PFSK-1 (cell line): ENCODE measurements at regions not wholly inside any gene's neighbourhood (a gene's known extent, or its start where the extent isn't known, plus 50 kb on each side); places are given as distances from the start of the nearest gene placed in this dataset.

Experiments
- FOXP2 ChIP-seq: optimal IDR thresholded peaks from 2 replicates; pipeline ENCODE3; 2011; ENCODE audit warnings: borderline replicate concordance, control low read depth, inconsistent platforms; ENCODE audit not compliant: insufficient read depth; ENCODE audit errors: extremely low read length, extremely low read depth
- POLR2AphosphoS5 ChIP-seq: IDR thresholded peaks from 2 replicates; pipeline ENCODE4 v1.6.1; 2012; ENCODE audit warnings: low read depth, mild to moderate bottlenecking, control low read depth, low read length, moderate library complexity
- SIN3A ChIP-seq: IDR thresholded peaks from 2 replicates; pipeline ENCODE4 v1.6.1; 2012; ENCODE audit warnings: mild to moderate bottlenecking, low read length, moderate library complexity, borderline replicate concordance; ENCODE audit not compliant: insufficient read depth
- TAF1 ChIP-seq: IDR thresholded peaks from 2 replicates; pipeline ENCODE4 v1.6.1; 2012; ENCODE audit warnings: low read length, control low read depth, borderline replicate concordance; ENCODE audit not compliant: insufficient read depth
- TF ChIP-seq, protein P1 (sequence below), 2 experiments: IDR thresholded peaks; 2 replicates each; pipeline versions ENCODE4 v1.6.1 to v1.8.0; 2011 to 2012; ENCODE audit warnings: low read depth in 2 of 2, low read length in 2 of 2, control low read depth in 1 of 2, inconsistent platforms in 1 of 2, mild to moderate bottlenecking in 1 of 2, moderate library complexity in 1 of 2; ENCODE audit not compliant: insufficient read depth in 1 of 2

GRCh38 chr21:28683982-28684752 is 308.5 kb downstream of the LTN1 start:
- no peak for TF ChIP-seq FOXP2
- TF ChIP-seq, protein P1, sequence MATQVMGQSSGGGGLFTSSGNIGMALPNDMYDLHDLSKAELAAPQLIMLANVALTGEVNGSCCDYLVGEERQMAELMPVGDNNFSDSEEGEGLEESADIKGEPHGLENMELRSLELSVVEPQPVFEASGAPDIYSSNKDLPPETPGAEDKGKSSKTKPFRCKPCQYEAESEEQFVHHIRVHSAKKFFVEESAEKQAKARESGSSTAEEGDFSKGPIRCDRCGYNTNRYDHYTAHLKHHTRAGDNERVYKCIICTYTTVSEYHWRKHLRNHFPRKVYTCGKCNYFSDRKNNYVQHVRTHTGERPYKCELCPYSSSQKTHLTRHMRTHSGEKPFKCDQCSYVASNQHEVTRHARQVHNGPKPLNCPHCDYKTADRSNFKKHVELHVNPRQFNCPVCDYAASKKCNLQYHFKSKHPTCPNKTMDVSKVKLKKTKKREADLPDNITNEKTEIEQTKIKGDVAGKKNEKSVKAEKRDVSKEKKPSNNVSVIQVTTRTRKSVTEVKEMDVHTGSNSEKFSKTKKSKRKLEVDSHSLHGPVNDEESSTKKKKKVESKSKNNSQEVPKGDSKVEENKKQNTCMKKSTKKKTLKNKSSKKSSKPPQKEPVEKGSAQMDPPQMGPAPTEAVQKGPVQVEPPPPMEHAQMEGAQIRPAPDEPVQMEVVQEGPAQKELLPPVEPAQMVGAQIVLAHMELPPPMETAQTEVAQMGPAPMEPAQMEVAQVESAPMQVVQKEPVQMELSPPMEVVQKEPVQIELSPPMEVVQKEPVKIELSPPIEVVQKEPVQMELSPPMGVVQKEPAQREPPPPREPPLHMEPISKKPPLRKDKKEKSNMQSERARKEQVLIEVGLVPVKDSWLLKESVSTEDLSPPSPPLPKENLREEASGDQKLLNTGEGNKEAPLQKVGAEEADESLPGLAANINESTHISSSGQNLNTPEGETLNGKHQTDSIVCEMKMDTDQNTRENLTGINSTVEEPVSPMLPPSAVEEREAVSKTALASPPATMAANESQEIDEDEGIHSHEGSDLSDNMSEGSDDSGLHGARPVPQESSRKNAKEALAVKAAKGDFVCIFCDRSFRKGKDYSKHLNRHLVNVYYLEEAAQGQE (IDR thresholded peaks at IDR 0.05; ENCODE audit: insufficient read depth in 1 of 2, low read depth in 2 of 2, low read length in 2 of 2): no peak
- no peak for TF ChIP-seq SIN3A
- no peak for TF ChIP-seq TAF1
- no peak for TF ChIP-seq POLR2AphosphoS5

- TF ChIP-seq, protein P1 (IDR thresholded peaks at IDR 0.05; ENCODE audit: insufficient read depth in 1 of 2, low read depth in 2 of 2, low read length in 2 of 2): no peak
- TF ChIP-seq FOXP2: no peak
These were observed 317.2 kb downstream of the LTN1 start for GRCh38 chr21:28675331-28676041.

DNA sequence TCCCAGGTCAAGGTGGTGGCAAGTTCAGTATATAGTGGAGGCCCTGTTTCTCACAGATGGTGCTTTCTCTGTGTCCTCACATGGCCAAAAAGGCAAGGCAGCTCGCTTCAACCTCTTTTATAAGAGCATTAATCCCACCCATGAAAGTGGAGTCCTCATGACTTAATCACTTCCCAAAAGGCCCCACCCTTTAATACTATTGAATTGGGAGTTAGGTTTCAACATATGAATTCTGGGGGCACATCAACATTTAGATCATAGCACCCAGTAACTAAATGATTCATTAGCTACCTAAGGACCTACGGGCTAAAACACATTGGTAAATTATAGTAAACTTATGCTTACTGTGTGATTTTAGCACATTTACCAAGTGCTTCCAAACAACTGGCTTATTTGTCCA is 317.9 kb downstream of the LTN1 start:
- TF ChIP-seq TAF1 (no peak), POLR2AphosphoS5 (no peak), SIN3A (no peak), FOXP2 (no peak)
- TF ChIP-seq, protein P1 (IDR thresholded peaks at IDR 0.05; ENCODE audit: insufficient read depth in 1 of 2, low read depth in 2 of 2, low read length in 2 of 2): no peak

- TF ChIP-seq POLR2AphosphoS5: no peak
- TF ChIP-seq, protein P1 (IDR thresholded peaks at IDR 0.05; ENCODE audit: insufficient read depth in 1 of 2, low read depth in 2 of 2, low read length in 2 of 2): no peak
- TF ChIP-seq FOXP2: no peak
- no peak for TF ChIP-seq SIN3A
- no peak for TF ChIP-seq TAF1
These were observed 321.0 kb downstream of the LTN1 start for GRCh38 chr21:28671549-28672195.
